SW480 (cell line): ENCODE measurements at regions not wholly inside any gene's neighbourhood (a gene's known extent, or its start where the extent isn't known, plus 50 kb on each side); places are given as distances from the start of the nearest gene placed in this dataset.
"Not testable (repeated sequence)": the region's sequence is repeated elsewhere in the genome, so short reads cannot be mapped to it uniquely, and the experiment has no call there.

Source experiments
- DNase-seq: peaks from one replicate; pipeline ENCODE4 v3.0.0-alpha.2; 2016; ENCODE audit warnings: low spot score

DNA sequence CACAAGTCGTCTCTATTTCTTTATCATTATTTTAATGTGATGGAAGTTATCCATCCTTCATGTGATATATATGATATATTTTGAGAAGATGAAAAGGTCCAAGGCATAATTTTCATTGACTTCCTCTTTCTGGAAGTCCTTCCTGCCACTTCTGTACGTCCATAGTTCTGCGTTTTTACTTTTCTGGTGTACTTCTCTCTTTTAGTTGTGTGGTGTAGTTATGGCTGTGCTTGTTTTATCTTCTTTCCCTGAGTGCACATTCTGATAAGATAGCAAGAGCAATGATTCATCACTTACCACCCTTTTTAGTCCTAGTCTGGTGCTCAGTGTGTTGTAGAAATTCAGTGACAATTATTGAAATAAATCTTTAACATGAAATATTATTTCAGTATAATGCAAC, 231.3 kb upstream of the FERD3L start:
- no peak for DNase-seq

DNA sequence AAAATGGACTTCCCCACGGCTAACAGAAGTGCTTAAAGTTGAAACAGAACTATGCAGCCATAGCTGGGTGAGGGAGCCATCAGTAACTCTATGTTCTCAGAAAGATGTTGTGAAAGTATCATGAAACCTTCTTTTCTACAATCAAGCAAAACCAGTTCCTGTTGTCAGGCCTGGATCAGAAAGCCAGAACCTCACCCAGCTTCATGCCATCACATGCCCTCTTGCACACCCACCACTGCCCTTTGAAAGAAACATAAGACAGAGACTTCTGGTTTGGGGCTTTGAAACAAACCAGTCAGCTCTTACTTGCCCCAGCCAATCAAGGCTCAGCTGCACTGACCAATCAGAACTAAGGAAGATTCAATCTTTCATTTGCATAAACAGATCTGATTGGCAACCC, 230.8 kb upstream of the FERD3L start:
- DNase-seq, result no peak

DNA sequence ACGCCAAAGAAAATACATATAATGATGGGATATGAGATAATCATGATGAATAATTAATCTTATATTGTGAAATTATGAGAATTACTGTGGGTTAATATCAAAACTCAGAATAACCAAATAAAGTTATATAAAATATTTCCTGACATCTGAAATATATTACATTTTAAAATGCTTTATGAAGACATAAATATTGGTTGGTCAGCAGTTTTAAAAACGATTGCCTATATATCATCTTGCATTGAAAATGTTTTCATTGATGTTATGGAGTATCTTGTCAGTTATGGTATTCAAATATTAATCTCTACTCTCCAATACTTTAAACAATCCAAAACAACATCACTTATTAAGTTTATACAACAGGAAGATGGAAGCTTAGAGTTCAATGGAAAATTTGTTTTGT, 228.1 kb upstream of the FERD3L start:
- DNase-seq, result no peak

DNA sequence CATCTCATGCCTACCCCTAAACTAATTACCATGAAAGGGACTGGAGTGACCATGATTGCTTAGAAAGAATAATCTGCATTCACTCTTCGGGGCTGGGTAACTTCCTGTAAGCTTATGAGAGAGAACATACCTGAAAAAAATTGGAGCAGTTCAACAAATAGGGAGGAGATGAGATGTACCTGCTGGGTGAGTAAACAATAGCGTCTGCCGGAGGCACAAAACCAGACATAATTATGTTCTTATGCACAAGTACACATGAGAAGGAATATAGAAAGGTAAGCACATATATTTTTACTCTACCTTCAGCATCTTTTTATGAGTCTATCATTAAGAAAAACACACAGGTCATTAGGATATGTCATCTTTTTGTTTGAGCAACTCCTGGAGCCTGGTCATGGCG, 224.6 kb upstream of the FERD3L start:
- DNase-seq, result no peak

DNA sequence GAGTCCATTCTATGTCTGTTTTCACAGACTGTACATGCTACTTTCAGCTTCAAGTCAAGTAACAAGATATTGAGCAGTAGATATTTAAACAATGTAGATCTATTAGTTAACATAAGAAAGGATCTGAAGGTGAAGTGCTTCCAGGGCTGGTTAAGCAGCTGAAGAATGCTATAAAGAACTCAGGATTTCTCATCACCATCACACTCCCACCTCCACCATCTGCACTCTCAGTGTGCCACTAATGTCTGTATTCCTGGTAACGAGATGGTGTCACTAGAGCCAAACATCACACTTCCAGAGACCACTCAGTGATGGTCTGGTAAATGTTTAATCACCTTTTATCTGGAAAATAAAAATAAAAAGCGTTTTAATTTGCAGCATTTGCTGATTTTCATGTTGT, 224.0 kb upstream of the FERD3L start:
- DNase-seq, result no peak

DNA sequence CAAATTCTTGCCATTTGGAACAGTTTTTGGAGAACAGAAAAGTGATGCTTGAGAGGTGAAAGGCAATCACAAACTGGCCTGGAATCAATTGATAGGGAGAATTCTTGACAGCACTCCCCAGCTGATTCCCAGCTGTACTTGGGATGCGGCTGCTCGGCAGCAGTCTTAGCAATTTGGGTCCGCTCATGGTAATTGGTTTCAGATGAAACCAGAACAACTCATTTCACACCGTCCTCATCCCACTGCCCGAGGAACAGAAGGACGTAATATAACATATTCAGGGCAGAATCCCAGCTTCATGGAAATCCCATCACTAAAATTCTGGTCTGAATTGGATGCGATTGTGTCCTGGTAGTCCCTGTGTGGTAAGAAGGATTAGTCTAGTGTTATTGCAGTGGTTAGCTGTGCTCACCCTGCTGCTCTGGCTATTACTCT, 223.3 kb upstream of the FERD3L start:
- no peak for DNase-seq

DNA sequence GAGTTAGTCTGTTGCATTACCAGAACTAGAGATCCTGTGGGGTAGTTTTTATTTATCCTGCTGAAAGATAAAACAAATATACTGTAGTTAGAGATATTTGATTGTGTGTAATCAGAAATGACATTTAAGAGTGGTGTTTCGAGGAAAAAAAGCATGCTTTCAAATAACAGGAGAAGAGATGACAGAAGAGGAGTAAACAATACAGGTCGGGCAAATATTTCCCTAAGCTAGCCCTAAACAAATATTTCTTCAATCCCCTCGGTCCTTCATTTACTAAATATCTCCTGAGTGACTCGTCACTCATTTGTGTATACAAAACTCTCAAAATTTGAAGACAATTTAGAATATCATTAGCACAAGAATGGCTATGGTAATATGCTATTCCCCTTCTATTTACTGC, 219.7 kb upstream of the FERD3L start:
- no peak for DNase-seq

DNA sequence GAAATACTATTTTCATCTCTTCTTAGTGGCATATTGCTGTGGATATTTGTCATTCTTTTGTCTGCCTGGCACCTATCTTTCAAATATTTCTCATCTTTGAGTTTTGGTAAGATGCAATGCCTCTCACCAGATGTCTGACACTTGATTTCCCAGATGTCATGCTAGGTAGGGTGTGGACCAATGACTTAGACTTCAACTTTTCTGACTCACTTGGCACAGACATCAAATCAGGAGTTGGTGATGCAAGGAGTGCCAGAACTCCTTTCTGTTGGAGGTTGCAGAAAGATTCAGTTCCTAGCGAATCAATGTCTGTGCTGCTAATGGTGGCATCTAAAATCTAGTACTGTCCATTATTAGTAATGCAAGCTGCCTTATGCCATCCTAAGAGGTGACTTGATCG, 216.9 kb upstream of the FERD3L start:
- no peak for DNase-seq

DNA sequence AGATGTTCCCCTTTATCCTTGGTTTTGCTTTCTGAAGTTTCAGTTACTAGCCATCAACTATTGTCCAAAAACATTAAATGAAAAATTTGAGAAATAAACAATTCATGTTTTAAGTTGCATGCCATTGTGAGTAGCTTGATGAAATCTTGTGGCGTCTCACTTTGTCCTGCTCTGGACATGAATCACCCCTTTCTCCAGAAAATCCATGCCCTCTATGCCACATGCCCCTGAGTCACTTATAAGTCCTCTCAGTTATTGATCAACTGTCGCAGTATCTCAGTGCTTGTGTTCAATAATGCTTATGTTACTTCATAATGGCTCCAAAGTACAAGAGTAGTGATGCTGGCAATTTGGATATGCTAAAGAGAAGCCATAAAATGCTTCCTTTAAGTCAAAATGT, 208.0 kb upstream of the FERD3L start:
- no peak for DNase-seq

DNA sequence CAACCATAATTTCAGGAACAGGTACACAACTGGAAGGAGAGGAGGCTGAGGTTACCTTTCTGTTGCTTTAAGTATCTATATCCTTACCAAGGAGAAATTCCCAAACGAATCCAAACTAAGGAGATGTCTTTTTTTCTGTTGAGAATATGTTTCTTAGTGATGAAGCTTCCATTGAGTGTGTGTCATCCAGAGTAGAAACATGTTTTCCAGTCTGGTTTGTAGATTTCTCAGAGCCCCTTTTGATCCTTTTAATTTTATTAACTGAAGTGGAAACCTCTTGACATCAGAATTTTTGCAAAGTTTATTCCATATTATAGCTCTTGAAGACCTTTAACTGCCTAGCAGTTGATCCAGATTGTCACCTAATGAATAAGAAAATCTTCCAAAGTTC, 207.1 kb upstream of the FERD3L start:
- DNase-seq, result no peak

DNA sequence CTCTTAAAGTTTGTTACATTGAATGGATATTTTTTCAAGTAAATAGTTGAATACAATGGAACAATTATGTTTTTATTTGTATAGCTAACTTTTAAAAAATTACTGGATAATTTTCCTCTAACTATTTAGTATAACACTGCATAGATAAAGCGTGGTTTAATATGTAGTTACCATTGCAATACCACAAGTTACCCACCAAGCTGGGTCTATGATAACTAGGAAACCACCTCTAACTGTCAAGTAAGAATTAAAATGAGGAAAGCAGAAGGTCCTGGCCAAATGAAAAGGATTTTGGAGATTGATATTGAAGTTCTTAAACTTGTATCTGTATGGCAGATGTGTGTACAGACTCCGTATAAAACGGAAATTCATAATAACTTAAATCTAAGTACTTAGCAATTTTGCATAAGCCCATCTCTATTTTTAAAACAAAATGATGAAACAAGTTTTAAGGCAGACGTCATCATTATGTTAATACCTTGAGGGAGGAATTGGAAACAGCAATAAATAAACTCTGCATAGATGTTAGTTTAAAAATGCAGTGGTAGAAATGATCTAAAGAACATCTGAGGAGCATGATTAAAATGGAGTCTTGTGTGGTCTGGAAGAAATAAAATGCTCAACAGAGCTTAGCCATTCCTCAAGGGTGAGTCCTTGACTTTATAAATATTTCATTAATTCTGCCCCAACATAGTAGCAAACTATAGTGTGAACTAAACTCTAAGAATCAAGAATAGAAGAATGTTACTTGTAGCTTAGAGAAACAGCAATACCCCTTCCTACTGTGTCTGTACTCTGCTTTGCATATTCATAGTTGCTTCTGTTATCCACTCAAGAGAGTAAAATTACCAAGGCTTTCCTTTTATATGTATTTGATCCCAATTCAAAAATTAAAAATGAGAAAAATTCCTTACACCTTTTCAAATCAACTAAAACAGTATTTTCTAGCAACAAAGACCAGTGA, 206.4 kb upstream of the FERD3L start:
- no peak for DNase-seq

DNA sequence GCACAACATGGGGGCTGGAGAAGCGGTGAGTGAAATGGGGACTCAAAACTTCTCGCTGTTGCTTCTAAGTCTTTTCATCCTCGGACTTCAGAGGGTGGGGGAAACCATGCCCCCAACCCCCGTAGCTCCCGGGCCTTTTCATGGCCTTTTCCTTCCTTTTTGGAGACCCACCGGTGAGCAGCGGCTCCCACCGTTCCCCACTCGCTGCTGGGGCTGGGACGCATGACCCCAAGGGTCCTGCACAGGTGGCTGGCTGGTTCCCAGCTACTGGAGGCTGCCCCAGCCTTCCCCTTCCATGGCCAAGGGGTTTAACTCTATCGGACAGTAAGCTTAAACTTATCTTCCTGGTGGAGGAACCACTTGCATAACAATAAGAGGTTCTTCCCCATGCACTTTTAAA, 194.3 kb upstream of the FERD3L start:
- no peak for DNase-seq

DNA sequence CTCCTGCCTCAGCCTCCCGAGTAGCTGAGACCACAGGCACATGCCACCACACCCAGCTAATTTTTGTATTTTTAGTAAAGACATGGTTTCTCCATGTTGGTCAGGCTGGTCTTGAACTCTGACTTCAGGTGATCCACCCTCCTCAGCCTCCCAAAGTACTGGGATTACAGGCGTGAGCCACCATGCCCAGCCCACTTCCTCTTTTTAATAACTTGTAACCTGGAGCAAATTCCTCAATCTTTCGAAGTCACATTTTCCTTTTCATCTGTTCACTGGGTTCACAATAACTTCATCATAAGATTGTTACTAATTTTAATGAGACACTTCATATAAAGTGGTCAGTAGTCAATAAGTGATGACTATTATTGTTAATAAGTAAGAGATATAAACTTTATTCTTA, 193.3 kb upstream of the FERD3L start:
- DNase-seq, result not testable (repeated sequence)

DNA sequence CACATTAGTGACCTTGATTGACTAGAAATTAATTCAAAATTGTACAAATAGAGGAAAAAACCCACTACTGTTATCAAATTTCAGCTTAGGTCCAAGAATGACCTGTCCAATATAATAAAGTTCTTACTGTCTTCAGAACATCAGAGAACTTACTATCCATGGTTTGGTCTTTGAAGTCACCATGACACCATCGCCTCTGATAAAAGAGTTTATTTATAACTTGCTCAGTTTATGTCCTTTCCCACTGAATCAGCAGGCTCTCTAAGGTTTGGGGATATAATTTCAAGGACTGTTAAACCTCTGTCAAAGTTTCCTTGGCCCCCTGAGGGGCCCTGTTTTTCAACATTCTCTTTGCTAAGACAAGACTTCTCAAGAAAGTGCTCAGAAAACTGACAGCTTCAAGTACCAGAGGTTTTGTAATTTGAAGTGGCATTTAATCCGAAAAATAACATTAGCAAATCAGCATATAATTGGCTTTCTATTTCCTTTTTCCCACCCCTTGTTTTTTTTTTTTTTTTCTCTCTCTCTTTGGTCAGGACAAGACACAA, 191.7 kb upstream of the FERD3L start:
- DNase-seq, result no peak

DNA sequence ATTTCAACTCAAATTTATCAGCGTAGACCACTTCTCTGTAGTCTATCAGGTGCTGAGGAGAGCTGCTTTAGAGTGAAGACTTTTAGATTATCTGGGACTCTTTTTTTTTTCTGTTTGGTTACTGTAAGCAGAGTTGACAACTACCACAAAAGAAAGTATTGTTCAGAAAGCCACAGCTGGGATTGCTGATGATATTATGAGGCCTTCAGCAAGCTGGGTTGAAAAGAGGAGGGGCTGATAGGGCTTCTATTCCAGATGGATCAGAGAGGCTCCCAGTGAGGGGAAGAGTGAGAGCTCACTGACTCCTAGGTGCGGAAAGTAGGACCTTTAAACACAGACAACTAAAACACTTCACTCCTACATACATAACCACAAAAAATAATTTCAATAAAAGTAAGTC, 188.5 kb upstream of the FERD3L start:
- DNase-seq, result peak; percentile 24

DNA sequence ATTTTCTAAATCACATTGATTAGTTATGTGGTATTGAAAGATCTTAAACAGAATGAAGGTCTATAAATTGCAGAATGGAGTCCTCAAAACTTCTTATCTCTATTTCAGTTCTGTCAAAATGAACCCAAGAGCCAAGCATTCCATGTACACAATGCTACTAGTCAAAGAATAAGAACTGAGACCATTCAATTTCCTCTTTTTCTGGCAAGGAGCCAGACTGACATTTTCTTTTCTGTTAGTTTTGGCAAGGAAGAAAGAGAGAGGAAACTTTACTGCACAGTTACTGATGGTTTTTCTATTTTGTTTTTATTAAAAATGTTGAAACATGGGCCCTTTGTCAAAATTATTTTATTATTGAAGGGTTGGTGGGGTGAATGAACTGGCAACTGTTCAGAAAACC, 181.8 kb upstream of the FERD3L start:
- DNase-seq, result no peak

DNA sequence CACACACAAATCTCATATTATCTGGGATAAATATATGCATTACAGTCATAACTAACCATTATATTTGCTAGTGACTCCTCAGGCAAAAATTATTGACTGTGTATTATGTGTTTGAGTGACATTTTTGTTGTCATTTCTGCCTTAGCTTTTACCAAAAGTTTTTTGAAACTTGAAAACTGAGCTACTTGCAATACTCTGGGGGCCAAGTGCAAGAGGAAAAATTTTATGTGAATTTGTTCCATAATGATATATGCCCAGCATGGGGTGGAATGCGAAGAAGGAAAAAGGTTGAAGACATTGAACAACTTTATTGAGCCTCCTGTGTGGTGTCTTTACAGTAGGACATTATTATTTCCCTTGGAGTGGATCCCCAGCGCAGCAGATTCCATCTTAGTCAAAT, 176.8 kb upstream of the FERD3L start:
- no peak for DNase-seq

DNA sequence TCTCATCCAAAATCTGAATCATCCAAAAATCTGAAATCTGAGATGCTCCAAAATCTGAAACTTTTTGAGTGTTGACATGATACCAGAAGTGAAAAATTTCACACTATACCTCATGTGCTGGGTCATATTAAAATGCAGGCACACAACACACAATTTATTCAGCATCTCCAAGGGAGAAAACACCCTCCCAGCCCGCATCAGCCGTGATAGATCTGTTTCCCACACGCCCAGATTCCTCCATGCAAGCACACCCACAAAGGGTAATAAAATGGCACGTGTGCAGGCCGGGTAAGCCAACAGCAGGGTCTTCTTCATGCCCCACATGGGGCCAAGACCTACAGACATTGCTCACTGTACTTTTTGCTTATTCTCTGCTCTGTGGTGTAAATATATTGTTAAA, 173.1 kb upstream of the FERD3L start:
- DNase-seq, result peak; percentile 14

DNA sequence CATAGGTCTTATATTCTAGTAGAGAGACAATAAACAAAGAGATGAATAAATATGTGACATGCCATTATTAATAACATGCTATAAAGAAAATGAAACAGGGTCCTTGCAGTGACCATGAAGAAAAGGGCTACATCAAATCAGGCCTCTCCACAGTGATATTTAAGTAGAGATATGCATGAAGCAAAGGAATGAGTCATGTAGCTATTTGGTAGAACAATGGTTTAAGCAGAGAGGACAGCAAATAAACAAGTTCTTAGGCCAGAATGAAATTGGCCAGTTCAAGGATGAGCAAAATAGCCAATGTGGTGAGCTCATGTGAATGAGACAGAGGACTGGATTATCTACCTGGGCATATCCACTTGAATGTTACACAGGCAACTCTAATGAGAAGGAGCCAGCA, 172.2 kb upstream of the FERD3L start:
- no peak for DNase-seq

DNA sequence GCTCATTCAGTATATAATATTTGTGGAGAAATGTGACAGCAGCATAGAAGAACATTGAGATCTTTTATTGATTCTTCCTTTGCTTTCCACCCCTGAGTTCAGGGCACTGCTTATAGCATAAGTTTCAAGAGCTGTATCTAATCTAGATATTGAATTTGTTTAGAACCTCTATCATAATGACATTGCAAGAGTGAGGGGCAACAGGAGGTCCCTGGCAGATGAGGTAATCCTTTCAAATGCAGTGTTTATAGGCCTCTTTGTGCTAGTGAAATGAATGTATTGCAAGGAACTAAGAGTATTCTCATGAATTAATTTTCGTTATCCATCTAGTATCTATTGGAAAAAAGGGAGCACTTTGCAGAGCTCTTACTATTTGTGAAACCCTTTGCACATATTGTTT, 167.2 kb upstream of the FERD3L start:
- no peak for DNase-seq

DNA sequence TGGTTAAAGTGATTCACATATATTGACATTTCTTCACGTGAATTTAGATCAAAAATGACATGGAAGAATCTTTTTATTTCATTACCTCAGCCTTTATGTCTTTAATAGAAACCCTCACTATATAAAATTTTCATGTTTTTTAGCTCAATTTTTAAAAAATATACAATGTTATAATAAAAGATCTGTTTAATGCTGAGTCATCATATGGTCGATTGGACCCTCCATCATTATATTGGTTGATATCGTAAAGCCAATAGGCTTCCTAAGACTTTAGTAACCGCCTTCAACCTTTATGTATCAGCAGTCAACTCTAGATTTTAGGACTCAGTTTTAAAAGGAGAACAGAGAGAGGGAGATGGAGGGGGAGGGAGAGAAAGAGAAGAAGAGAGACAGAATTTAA, 162.3 kb upstream of the FERD3L start:
- DNase-seq, result no peak

DNA sequence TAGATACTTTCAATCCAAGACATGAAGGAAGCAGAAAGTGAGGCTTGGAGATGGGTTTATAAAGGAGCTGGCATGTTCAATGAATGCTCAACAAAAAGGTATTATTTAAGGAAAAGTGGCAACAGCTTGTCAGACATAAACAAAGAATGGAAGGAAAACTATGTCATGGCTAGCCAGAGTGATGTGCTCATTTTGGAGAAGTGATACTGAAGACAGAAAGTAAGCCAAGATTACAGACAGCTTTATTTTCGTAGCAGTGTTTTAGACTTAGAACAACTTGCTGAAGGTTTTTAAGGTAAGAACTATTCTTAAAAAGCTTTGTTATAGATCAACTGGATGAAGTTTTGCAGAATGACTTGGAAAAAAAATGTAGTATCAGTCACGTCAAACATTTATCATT, 160.5 kb upstream of the FERD3L start:
- no peak for DNase-seq

DNA sequence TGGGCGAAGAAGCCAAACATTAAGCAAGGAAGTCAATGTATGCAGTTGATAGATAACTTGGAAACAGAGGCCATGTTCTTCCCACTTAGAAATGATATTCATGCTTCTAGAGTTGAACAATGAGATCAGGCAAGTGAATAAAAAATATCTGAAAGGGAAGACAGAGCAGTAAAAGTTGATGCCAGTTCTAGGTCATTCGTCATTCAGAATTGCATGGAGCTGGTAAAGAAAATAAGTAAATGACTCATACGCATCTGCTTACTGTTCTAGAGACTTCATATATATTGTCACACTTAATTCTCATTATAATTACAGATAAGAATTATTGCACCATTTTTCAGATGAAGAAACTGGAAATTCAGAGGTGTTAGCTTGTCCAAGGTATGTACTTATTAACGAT, 158.9 kb upstream of the FERD3L start:
- no peak for DNase-seq

DNA sequence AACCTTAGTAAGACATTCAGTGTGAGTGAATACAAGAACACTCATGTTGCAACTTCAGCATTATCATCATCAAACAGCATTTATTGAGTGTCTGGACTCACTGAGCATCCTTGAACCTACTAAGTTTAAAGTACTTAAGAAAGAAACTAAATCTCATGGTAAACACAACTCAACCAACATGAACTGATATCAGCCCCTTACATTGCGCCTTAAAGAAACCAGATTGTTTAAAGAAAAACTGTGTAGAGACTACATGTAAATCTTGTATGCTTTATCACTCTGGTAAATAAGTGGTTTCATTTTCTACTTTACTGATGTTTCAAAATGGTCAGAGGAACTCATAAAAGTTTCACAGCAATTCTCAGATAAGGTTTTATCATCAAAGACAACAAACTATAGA, 157.5 kb upstream of the FERD3L start:
- DNase-seq, result no peak
